ENCODE measurements at regions not wholly inside any gene's neighbourhood (a gene's known extent, or its start where the extent isn't known, plus 50 kb on each side); places are given as distances from the start of the nearest gene placed in this dataset.

GRCh38 chr16:85195900-85196772 is 83.9 kb upstream of the CIBAR2 start (continued):
- TF ChIP-seq ZNF121 (CRISPR knock-in tag; IDR thresholded peaks at IDR 0.05) = no peak
- TF ChIP-seq ZNF75D (CRISPR knock-in tag; IDR thresholded peaks at IDR 0.05; ENCODE audit: borderline replicate concordance) = no peak
- TF ChIP-seq ZBTB40 (IDR thresholded peaks at IDR 0.05) = no peak
- TF ChIP-seq ZBTB40 (CRISPR knock-in tag; IDR thresholded peaks at IDR 0.05) = no peak
- TF ChIP-seq, protein P1, sequence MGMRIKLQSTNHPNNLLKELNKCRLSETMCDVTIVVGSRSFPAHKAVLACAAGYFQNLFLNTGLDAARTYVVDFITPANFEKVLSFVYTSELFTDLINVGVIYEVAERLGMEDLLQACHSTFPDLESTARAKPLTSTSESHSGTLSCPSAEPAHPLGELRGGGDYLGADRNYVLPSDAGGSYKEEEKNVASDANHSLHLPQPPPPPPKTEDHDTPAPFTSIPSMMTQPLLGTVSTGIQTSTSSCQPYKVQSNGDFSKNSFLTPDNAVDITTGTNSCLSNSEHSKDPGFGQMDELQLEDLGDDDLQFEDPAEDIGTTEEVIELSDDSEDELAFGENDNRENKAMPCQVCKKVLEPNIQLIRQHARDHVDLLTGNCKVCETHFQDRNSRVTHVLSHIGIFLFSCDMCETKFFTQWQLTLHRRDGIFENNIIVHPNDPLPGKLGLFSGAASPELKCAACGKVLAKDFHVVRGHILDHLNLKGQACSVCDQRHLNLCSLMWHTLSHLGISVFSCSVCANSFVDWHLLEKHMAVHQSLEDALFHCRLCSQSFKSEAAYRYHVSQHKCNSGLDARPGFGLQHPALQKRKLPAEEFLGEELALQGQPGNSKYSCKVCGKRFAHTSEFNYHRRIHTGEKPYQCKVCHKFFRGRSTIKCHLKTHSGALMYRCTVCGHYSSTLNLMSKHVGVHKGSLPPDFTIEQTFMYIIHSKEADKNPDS (CRISPR knock-in tag; IDR thresholded peaks at IDR 0.05) = no peak
- no peak for TF ChIP-seq ZNF543 (CRISPR knock-in tag; IDR thresholded peaks at IDR 0.05)
- TF ChIP-seq ZNF776 (CRISPR knock-in tag; IDR thresholded peaks at IDR 0.05) = no peak
- TF ChIP-seq MIER3 (CRISPR knock-in tag; IDR thresholded peaks at IDR 0.05; ENCODE audit: borderline replicate concordance) = no peak
- no peak for TF ChIP-seq NCOA2 (CRISPR knock-in tag; IDR thresholded peaks at IDR 0.05)
- no peak for TF ChIP-seq RERE (CRISPR knock-in tag; IDR thresholded peaks at IDR 0.05; ENCODE audit: low read depth)
- TF ChIP-seq SYNCRIP (IDR thresholded peaks at IDR 0.05; ENCODE audit: insufficient read depth, low read depth, low read length) = no peak
- TF ChIP-seq TEAD2 (CRISPR knock-in tag; IDR thresholded peaks at IDR 0.05) = no peak
